ENCODE measurements at regions not wholly inside any gene's neighbourhood (a gene's known extent, or its start where the extent isn't known, plus 50 kb on each side); places are given as distances from the start of the nearest gene placed in this dataset.

DNA sequence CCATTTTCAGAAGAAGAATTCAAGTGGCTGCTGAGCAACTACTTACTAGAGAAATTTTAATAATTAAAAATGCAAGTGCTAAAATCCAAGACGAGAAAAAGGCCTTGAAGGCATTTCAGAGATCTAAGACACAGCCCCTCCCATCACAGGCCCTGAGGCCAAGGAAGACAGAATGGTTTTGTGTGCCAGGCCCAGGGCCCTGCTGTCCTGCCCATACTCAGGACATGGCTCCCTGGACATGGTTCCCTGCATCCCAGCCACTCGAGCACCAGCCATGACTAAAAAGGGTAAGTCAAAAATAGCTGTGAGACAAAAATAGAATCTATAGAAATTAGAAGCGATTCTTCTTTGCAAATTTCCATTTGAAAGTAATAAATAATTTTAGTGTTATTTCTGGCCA, 364.9 kb downstream of the COL12A1 start:
- TF ChIP-seq, protein P1, sequence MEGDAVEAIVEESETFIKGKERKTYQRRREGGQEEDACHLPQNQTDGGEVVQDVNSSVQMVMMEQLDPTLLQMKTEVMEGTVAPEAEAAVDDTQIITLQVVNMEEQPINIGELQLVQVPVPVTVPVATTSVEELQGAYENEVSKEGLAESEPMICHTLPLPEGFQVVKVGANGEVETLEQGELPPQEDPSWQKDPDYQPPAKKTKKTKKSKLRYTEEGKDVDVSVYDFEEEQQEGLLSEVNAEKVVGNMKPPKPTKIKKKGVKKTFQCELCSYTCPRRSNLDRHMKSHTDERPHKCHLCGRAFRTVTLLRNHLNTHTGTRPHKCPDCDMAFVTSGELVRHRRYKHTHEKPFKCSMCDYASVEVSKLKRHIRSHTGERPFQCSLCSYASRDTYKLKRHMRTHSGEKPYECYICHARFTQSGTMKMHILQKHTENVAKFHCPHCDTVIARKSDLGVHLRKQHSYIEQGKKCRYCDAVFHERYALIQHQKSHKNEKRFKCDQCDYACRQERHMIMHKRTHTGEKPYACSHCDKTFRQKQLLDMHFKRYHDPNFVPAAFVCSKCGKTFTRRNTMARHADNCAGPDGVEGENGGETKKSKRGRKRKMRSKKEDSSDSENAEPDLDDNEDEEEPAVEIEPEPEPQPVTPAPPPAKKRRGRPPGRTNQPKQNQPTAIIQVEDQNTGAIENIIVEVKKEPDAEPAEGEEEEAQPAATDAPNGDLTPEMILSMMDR (IDR thresholded peaks at IDR 0.05; ENCODE audit: insufficient read depth, low read depth, low read length): no peak
- no peak for TF ChIP-seq EZH2 (IDR thresholded peaks at IDR 0.05; ENCODE audit: insufficient read depth, low read length)

Measured in astrocyte (in vitro differentiated cells and primary cell).